ENCODE measurements at regions not wholly inside any gene's neighbourhood (a gene's known extent, or its start where the extent isn't known, plus 50 kb on each side); places are given as distances from the start of the nearest gene placed in this dataset.
"Not testable (repeated sequence)": the region's sequence is repeated elsewhere in the genome, so short reads cannot be mapped to it uniquely, and the experiment has no call there.

DNA sequence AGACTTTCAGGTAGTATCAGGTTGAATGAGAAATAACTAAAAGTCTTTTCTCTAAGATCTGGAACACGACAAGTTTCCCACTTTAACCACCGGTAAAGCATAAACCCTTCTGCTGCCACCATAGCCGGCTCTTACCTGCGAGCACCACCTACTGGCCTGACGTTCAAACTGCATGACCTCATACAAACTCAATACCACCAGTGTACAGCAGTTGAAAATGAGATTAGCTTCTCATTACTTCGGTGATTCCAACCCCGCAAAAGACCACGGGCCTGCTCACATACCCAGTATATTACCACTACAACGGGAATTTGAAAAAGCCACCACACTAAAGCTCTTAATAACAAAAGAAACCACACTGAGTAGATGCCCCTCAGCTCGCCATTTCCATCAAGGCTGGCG lies 1238.6 kb downstream of the TMEM121 start:
- H2AFZ ChIP-seq (ENCODE audit: low read length) = not testable (repeated sequence)
- FAIRE-seq = peak; percentile 76

DNA sequence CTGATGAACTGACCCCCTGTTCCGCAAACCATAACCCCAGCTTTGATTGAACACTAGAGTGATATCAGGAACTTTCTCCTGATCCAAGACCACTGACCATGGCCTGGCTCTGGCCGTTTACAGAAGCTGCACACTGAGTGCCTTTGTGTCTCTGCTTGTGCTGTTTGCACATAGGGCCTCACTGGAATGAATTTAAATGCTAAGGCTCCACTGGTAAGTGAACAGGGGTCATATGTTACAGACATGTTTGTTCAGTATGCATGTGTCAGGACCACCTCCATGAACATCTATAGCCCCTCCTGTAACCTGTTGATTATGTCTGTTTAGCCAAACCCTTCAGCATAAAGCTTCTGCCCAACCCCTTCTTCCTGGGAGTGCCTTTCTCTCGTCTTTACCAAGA lies 1239.8 kb downstream of the TMEM121 start:
- in situ Hi-C loops (cut with HindIII; ENCODE audit: extremely low pct_ligation_motif_present, low pct_unique_long_range_greater_than_20kb) (loop anchor here (10.0 kb wide), 1 partner anchor 51 kb away; no protein-coding TSS in a partner anchor), intact Hi-C loops (cut with micrococcal nuclease; ENCODE audit: unreplicated experiment) (no loop called here)
- no peaks in the 10 kb centered on the region for H3K4me1 ChIP-seq (ENCODE audit: insufficient read depth, low read length)
- no peaks in the 10 kb centered on the region for H3K36me3 ChIP-seq (replicated peaks in 1 of 2; ENCODE audit: control insufficient read depth in 1 of 2, insufficient read depth in 2 of 2, low read length in 2 of 2)
- no peak overlapping the region for H3K9ac ChIP-seq (ENCODE audit: insufficient read depth, low read depth, low read length)
- H3K4me2 ChIP-seq (ENCODE audit: low read depth, low read length) = no peak overlapping the region
- H3K27me3 ChIP-seq (ENCODE audit: control insufficient read depth in 1 of 2, insufficient read depth in 2 of 2, low read length in 2 of 2) = no peaks in the 10 kb centered on the region
- H3K79me2 ChIP-seq (ENCODE audit: insufficient read depth, low read length) = no peaks in the 10 kb centered on the region
- H2AFZ ChIP-seq (ENCODE audit: low read length) = no peak overlapping the region
- no peak overlapping the region for H3K4me3 ChIP-seq (replicated peaks in 1 of 3; ENCODE audit: insufficient read depth in 1 of 3, low read depth in 2 of 3, low read length in 3 of 3)
- no CpG with 5 or more reads among the region's 3 CpGs for WGBS (ENCODE audit: low lambda C conversion rate)
- no peak for FAIRE-seq
- no peak for TF ChIP-seq RFX5 (IDR thresholded peaks at IDR 0.05; ENCODE audit: low read depth, low read length)
- ChIA-PET POLR2A (no interaction called here), CTCF (ENCODE audit: low intra/inter-chr PET ratio, low total read pairs) (no interaction called here)
- no peak for ATAC-seq
- no TSS peak for BruUV-seq (replicated peaks)
- no peak for DNase-seq (ENCODE audit: low spot score)
- no peaks in the 10 kb centered on the region for H3K9me3 ChIP-seq (ENCODE audit: low read length)
- H4K20me1 ChIP-seq (ENCODE audit: insufficient read depth, low read length) = no peaks in the 10 kb centered on the region
- H3K27ac ChIP-seq (ENCODE audit: extremely low read length, insufficient read depth, low read length) = no peak overlapping the region

More for the DNA sequence above, 1238.6 kb downstream of the TMEM121 start:
- POLR2A ChIA-PET; H3K4me2 ChIP-seq (ENCODE audit: low read depth, low read length); H3K27ac ChIP-seq (ENCODE audit: extremely low read length, insufficient read depth, low read length); H4K20me1 ChIP-seq (ENCODE audit: insufficient read depth, low read length); intact Hi-C loops (cut with micrococcal nuclease; ENCODE audit: unreplicated experiment); H3K9ac ChIP-seq (ENCODE audit: insufficient read depth, low read depth, low read length); H3K79me2 ChIP-seq (ENCODE audit: insufficient read depth, low read length); BruUV-seq (replicated peaks); H3K4me1 ChIP-seq (ENCODE audit: insufficient read depth, low read length); CTCF ChIA-PET (ENCODE audit: low intra/inter-chr PET ratio, low total read pairs); H3K36me3 ChIP-seq (replicated peaks in 1 of 2; ENCODE audit: control insufficient read depth in 1 of 2, insufficient read depth in 2 of 2, low read length in 2 of 2); H3K9me3 ChIP-seq (ENCODE audit: low read length); DNase-seq (ENCODE audit: low spot score); H3K27me3 ChIP-seq (ENCODE audit: control insufficient read depth in 1 of 2, insufficient read depth in 2 of 2, low read length in 2 of 2); H3K4me3 ChIP-seq (replicated peaks in 1 of 3; ENCODE audit: insufficient read depth in 1 of 3, low read depth in 2 of 3, low read length in 3 of 3): not testable (repeated sequence)
- in situ Hi-C loops (cut with HindIII; ENCODE audit: extremely low pct_ligation_motif_present, low pct_unique_long_range_greater_than_20kb) = loop anchor here (10.0 kb wide), 1 partner anchor 50 kb away; no protein-coding TSS in a partner anchor
- peak; percentile 50; the same call in 1 of the 3 replicates for ATAC-seq
- WGBS (ENCODE audit: low lambda C conversion rate) = 3% methylated on average over 5 of the region's 11 CpGs
- TF ChIP-seq, protein P1, sequence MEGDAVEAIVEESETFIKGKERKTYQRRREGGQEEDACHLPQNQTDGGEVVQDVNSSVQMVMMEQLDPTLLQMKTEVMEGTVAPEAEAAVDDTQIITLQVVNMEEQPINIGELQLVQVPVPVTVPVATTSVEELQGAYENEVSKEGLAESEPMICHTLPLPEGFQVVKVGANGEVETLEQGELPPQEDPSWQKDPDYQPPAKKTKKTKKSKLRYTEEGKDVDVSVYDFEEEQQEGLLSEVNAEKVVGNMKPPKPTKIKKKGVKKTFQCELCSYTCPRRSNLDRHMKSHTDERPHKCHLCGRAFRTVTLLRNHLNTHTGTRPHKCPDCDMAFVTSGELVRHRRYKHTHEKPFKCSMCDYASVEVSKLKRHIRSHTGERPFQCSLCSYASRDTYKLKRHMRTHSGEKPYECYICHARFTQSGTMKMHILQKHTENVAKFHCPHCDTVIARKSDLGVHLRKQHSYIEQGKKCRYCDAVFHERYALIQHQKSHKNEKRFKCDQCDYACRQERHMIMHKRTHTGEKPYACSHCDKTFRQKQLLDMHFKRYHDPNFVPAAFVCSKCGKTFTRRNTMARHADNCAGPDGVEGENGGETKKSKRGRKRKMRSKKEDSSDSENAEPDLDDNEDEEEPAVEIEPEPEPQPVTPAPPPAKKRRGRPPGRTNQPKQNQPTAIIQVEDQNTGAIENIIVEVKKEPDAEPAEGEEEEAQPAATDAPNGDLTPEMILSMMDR (CRISPR knock-in tag; IDR thresholded peaks at IDR 0.05) = peak; percentile 39; the same call in 1 of the 2 replicates

DNA sequence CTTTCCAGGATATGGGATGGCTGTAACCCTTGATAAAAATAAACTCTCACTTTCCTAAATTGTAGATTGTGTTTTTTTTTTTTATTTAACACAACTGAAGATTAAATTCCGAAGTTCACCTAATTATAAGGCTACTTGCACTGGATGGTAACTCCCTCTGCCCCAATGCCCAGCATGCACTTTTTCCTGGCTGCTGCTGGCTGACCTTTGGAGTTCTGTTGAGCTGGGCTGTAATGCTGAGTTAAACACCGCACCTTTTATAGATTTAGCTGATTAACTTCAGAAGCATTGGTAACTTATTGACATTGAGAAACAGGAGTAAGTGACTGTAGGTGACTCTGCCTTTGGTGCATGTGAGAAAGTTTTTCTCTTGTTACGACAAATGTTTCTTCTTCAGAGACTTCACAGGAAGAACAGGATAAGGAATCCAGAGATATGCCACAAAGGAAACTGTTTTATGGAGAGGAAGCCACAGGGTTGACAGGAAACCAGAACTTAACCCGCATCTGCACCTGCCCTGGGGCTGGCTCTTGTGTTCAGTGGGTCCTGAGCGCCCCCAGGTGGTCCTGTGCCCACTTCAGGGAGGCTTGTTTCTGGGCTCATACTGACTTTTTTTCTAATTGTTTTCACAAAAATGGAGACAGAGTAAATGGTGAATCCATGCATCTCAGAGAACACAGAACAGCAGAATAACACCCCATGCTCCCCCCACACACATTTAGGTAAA lies 1240.3 kb downstream of the TMEM121 start:
- CTCF ChIA-PET (ENCODE audit: low intra/inter-chr PET ratio, low total read pairs); H3K27me3 ChIP-seq (ENCODE audit: control insufficient read depth in 1 of 2, insufficient read depth in 2 of 2, low read length in 2 of 2); FAIRE-seq; H3K4me1 ChIP-seq (ENCODE audit: insufficient read depth, low read length); H2AFZ ChIP-seq (ENCODE audit: low read length); H3K4me3 ChIP-seq (replicated peaks in 1 of 3; ENCODE audit: insufficient read depth in 1 of 3, low read depth in 2 of 3, low read length in 3 of 3); H3K27ac ChIP-seq (ENCODE audit: extremely low read length, insufficient read depth, low read length); H3K36me3 ChIP-seq (replicated peaks in 1 of 2; ENCODE audit: control insufficient read depth in 1 of 2, insufficient read depth in 2 of 2, low read length in 2 of 2); ATAC-seq; BruUV-seq (replicated peaks); H3K79me2 ChIP-seq (ENCODE audit: insufficient read depth, low read length); H3K9me3 ChIP-seq (ENCODE audit: low read length); H4K20me1 ChIP-seq (ENCODE audit: insufficient read depth, low read length); POLR2A ChIA-PET; H3K4me2 ChIP-seq (ENCODE audit: low read depth, low read length); DNase-seq (ENCODE audit: low spot score); intact Hi-C loops (cut with micrococcal nuclease; ENCODE audit: unreplicated experiment); H3K9ac ChIP-seq (ENCODE audit: insufficient read depth, low read depth, low read length): not testable (repeated sequence)
- WGBS (ENCODE audit: low lambda C conversion rate) = no CpG with 5 or more reads among the region's 5 CpGs
- in situ Hi-C loops (cut with HindIII; ENCODE audit: extremely low pct_ligation_motif_present, low pct_unique_long_range_greater_than_20kb) = loop anchor here (10.0 kb wide), 1 partner anchor 52 kb away; no protein-coding TSS in a partner anchor

DNA sequence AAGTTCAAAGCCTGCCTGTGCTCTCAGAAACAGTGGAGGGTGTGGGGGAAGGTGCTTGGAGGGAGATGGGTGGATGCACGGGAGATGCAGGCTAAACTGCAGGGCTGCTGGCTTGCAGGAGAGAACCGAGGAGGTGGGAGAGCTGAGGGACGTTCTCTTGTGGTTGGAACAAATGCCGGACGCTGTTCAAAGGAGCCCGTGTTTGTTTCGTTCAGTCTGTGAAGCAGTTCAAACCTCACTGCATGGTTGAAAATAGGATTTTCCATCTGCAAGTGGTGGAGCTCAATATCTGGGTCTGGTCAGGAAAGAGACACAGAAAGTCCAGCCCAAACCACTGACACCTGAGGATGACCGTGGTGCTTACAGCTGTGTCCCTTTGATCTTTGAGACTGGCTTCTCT lies 1241.8 kb downstream of the TMEM121 start:
- H2AFZ ChIP-seq (ENCODE audit: low read length); H3K4me3 ChIP-seq (replicated peaks in 1 of 3; ENCODE audit: insufficient read depth in 1 of 3, low read depth in 2 of 3, low read length in 3 of 3); H3K9ac ChIP-seq (ENCODE audit: insufficient read depth, low read depth, low read length); POLR2A ChIA-PET; H3K36me3 ChIP-seq (replicated peaks in 1 of 2; ENCODE audit: control insufficient read depth in 1 of 2, insufficient read depth in 2 of 2, low read length in 2 of 2); H3K79me2 ChIP-seq (ENCODE audit: insufficient read depth, low read length); FAIRE-seq; H3K27ac ChIP-seq (ENCODE audit: extremely low read length, insufficient read depth, low read length); DNase-seq (ENCODE audit: low spot score); ATAC-seq; BruUV-seq (replicated peaks); H3K27me3 ChIP-seq (ENCODE audit: control insufficient read depth in 1 of 2, insufficient read depth in 2 of 2, low read length in 2 of 2); H3K4me1 ChIP-seq (ENCODE audit: insufficient read depth, low read length); H3K9me3 ChIP-seq (ENCODE audit: low read length); CTCF ChIA-PET (ENCODE audit: low intra/inter-chr PET ratio, low total read pairs); intact Hi-C loops (cut with micrococcal nuclease; ENCODE audit: unreplicated experiment); H4K20me1 ChIP-seq (ENCODE audit: insufficient read depth, low read length); H3K4me2 ChIP-seq (ENCODE audit: low read depth, low read length): not testable (repeated sequence)
- WGBS (ENCODE audit: low lambda C conversion rate) = 48% methylated on average over 5 of the region's 8 CpGs
- in situ Hi-C loops (cut with HindIII; ENCODE audit: extremely low pct_ligation_motif_present, low pct_unique_long_range_greater_than_20kb) = loop anchor here (10.0 kb wide), 1 partner anchor 53 kb away; no protein-coding TSS in a partner anchor

Data from HepG2 (cell line).